Lung (tissue), 11 donors: ENCODE measurements at regions not wholly inside any gene's neighbourhood (a gene's known extent, or its start where the extent isn't known, plus 50 kb on each side); places are given as distances from the start of the nearest gene placed in this dataset.

Experiments
- ATAC-seq: fragments of 200-7000 bp; cut with Tn5 transposase; one replicate; pipeline ENCODE4 v1.9.1; 2020; ENCODE audit warnings: moderate number of reproducible peaks; ENCODE audit not compliant: insufficient read depth, low FRiP score
- DNase-seq, 3 donors: peaks; one replicate each; pipeline ENCODE4 v3.0.0-alpha.2; 2013 to 2017
- H3K27ac ChIP-seq, 2 donors: one replicate each; pipeline ENCODE4 v1.5.1; 2013; ENCODE audit warnings: mild to moderate bottlenecking in 2 of 2, moderate library complexity in 2 of 2, control low read depth in 1 of 2, inconsistent platforms in 1 of 2, low read depth in 1 of 2, low read length in 1 of 2
- H3K27me3 ChIP-seq, 3 donors: one replicate each; pipeline ENCODE4 v1.5.1; 2013; ENCODE audit warnings: low read length in 2 of 3; ENCODE audit not compliant: control insufficient read depth in 3 of 3, insufficient read depth in 3 of 3
- H3K36me3 ChIP-seq, 4 donors: one replicate each; pipeline ENCODE4 v1.5.1; 2013; ENCODE audit warnings: low read length in 4 of 4, mild to moderate bottlenecking in 1 of 4, moderate library complexity in 1 of 4; ENCODE audit not compliant: control insufficient read depth in 4 of 4, insufficient read depth in 4 of 4
- H3K4me1 ChIP-seq, 5 donors: one replicate each; pipeline ENCODE4 v1.5.1; 2013; ENCODE audit warnings: low read length in 5 of 5, mild to moderate bottlenecking in 2 of 5, moderate library complexity in 1 of 5; ENCODE audit not compliant: control insufficient read depth in 5 of 5, insufficient read depth in 5 of 5
- H3K4me3 ChIP-seq: one replicate; pipeline ENCODE4 v1.5.1; 2013; ENCODE audit warnings: mild to moderate bottlenecking, control low read depth, moderate library complexity
- H3K9ac ChIP-seq, 2 donors: one replicate each; pipeline ENCODE4 v1.5.1; 2013; ENCODE audit warnings: low read length in 2 of 2, control low read depth in 1 of 2; ENCODE audit not compliant: insufficient read depth in 1 of 2
- H3K9me3 ChIP-seq, 4 donors: one replicate each; pipeline ENCODE4 v1.5.1; 2013; ENCODE audit warnings: low read length in 3 of 4, mild to moderate bottlenecking in 1 of 4, moderate library complexity in 1 of 4; ENCODE audit not compliant: control insufficient read depth in 4 of 4, insufficient read depth in 3 of 4
- CTCF ChIP-seq: IDR thresholded peaks from 2 replicates; pipeline ENCODE4 v1.5.1; 2012; ENCODE audit warnings: mild to moderate bottlenecking; ENCODE audit errors: control extremely low read depth, extremely low read depth
- WGBS, 2 donors: extraction: QIAGEN DNeasy Blood & Tissue Kit; methylation state at CpG; one replicate each; pipeline ENCODE4 v1.1.7; 2013; 5-methylcytosine and 5-hydroxymethylcytosine counted together
- donor health status: control.
- donor health status: control.
- donor health status: Bipolar disorder and iron deficiency.
- donor health status: healthy.
- donor health status: DM: yes; HTN: yes; CAD: no.

GRCh38 chr2:24432121-24432520 lies 58.9 kb upstream of the NCOA1 start:
- ATAC-seq (no peak), DNase-seq (peak in 1 of 3 donors; percentile 29)
- TF ChIP-seq CTCF, result no peak
- no peaks in the 10 kb centered on the region for H3K9me3 ChIP-seq
- no peak overlapping the region for H3K9ac ChIP-seq
- WGBS, 2 donors, result 71 to 83% methylated on average over 1 of the region's 1 CpG
- H3K4me1 ChIP-seq, result peaks cover 2 to 41% (median 22%) of the 10 kb centered on the region in 5 donors
- no peak overlapping the region for H3K27ac ChIP-seq
- no peaks in the 10 kb centered on the region for H3K27me3 ChIP-seq
- H3K4me3 ChIP-seq, result no peak overlapping the region
- H3K36me3 ChIP-seq, result no peaks in the 10 kb centered on the region

GRCh38 chr2:24429197-24430074 lies 61.6 kb upstream of the NCOA1 start:
- 79 to 83% methylated on average over 14 of the region's 14 CpGs for WGBS, 2 donors

GRCh38 chr2:24424387-24424786 lies 64.1 kb upstream of the ITSN2 start:
- no peak for ATAC-seq
- H3K4me1 ChIP-seq, result peaks cover 0 to 12% (median 0%) of the 10 kb centered on the region in 5 donors
- WGBS, 2 donors, result 90 to 92% methylated on average over 3 of the region's 3 CpGs
- no peak for DNase-seq
- no peaks in the 10 kb centered on the region for H3K9me3 ChIP-seq
- H3K36me3 ChIP-seq, result no peaks in the 10 kb centered on the region
- H3K4me3 ChIP-seq, result no peak overlapping the region
- H3K27me3 ChIP-seq, result no peaks in the 10 kb centered on the region
- no peak overlapping the region for H3K27ac ChIP-seq
- H3K9ac ChIP-seq, result no peak overlapping the region
- TF ChIP-seq CTCF, result no peak

More at GRCh38 chr2:24429197-24430074, 61.6 kb upstream of the NCOA1 start:
- H3K9me3 ChIP-seq, result no peaks in the 10 kb centered on the region
- H3K27me3 ChIP-seq, result no peaks in the 10 kb centered on the region
- peak; percentile 21 to 86 (median 84) for DNase-seq
- no peak for ATAC-seq
- no peaks in the 10 kb centered on the region for H3K36me3 ChIP-seq
- no peak for TF ChIP-seq CTCF
- H3K4me1 ChIP-seq, result peaks cover 0 to 20% (median 6%) of the 10 kb centered on the region in 5 donors
- H3K27ac ChIP-seq, result no peak overlapping the region
- no peak overlapping the region for H3K9ac ChIP-seq
- H3K4me3 ChIP-seq, result no peak overlapping the region
